ENCODE measurements at regions not wholly inside any gene's neighbourhood (a gene's known extent, or its start where the extent isn't known, plus 50 kb on each side); places are given as distances from the start of the nearest gene placed in this dataset.
"Not testable (repeated sequence)": the region's sequence is repeated elsewhere in the genome, so short reads cannot be mapped to it uniquely, and the experiment has no call there.

DNA sequence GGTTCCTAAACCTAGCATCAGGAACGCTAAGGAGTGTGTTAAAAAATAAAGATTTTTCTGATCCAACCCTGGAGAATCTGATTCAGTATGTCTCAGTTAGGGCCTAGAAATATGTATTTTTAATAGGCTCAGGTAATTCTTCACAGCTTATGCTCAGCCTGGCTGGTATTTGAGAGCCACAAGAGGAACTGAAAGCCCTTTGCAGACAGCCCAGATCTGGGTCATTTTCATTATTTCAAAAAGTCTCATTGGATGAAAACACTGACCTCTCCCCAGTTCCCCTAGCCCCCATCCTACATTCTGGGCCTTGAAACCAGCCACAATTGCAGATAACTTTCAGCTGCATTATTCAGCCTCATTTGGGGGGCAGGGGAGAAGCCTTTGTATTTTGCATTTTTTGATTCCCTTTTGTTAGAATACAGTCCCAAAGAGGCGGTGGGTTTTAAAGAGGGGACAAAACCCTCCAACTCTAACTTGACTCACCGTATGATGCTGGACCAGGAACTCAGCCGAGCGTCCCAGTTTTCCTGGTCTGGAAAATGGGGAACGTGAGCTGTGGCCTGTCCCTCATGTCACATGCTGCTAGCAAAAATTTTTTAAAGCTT, 66.0 kb upstream of the LARGE1 start:
- no peak overlapping the region for H3K4me3 ChIP-seq (ENCODE audit: low read depth, low read length)
- no peak for DNase-seq (ENCODE audit: low read depth)
- TF ChIP-seq MYC (IDR thresholded peaks at IDR 0.05; ENCODE audit: low read depth, low read length) (no peak), POLR2A (IDR thresholded peaks at IDR 0.05; ENCODE audit: extremely low read depth, insufficient read length) (no peak)
- TF ChIP-seq, protein P1, sequence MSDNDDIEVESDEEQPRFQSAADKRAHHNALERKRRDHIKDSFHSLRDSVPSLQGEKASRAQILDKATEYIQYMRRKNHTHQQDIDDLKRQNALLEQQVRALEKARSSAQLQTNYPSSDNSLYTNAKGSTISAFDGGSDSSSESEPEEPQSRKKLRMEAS (IDR thresholded peaks at IDR 0.05; ENCODE audit: low read depth, low read length) = no peak
- TF ChIP-seq, protein P2, sequence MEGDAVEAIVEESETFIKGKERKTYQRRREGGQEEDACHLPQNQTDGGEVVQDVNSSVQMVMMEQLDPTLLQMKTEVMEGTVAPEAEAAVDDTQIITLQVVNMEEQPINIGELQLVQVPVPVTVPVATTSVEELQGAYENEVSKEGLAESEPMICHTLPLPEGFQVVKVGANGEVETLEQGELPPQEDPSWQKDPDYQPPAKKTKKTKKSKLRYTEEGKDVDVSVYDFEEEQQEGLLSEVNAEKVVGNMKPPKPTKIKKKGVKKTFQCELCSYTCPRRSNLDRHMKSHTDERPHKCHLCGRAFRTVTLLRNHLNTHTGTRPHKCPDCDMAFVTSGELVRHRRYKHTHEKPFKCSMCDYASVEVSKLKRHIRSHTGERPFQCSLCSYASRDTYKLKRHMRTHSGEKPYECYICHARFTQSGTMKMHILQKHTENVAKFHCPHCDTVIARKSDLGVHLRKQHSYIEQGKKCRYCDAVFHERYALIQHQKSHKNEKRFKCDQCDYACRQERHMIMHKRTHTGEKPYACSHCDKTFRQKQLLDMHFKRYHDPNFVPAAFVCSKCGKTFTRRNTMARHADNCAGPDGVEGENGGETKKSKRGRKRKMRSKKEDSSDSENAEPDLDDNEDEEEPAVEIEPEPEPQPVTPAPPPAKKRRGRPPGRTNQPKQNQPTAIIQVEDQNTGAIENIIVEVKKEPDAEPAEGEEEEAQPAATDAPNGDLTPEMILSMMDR (IDR thresholded peaks at IDR 0.05; ENCODE audit: low read depth, low read length) = no peak

DNA sequence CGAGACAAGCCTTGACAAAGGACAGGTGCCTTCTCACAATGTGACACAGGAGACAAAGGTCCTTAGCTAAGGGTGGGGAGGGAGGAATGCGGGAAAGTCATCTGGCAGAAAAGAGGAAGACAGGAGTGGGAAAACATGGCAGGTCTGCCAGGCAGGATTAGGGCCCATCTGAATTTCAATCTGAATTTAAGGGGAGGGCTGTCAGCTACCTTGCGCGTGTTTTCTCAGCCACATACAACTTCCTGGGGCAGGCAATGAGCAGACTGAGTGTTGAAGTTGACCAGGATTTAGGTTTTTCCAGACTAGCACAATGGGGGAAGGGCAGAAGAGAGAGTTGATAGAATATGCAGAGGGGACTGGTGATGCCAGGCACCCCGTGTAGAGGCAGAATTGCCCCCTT, 66.7 kb upstream of the LARGE1 start:
- TF ChIP-seq MYC (IDR thresholded peaks at IDR 0.05; ENCODE audit: low read depth, low read length) = no peak
- no peak for TF ChIP-seq POLR2A (IDR thresholded peaks at IDR 0.05; ENCODE audit: extremely low read depth, insufficient read length)
- TF ChIP-seq, protein P2 (IDR thresholded peaks at IDR 0.05; ENCODE audit: low read depth, low read length) = no peak
- TF ChIP-seq, protein P1 (IDR thresholded peaks at IDR 0.05; ENCODE audit: low read depth, low read length) = no peak
- H3K4me3 ChIP-seq (ENCODE audit: low read depth, low read length) = no peak overlapping the region
- no peak for DNase-seq (ENCODE audit: low read depth)

DNA sequence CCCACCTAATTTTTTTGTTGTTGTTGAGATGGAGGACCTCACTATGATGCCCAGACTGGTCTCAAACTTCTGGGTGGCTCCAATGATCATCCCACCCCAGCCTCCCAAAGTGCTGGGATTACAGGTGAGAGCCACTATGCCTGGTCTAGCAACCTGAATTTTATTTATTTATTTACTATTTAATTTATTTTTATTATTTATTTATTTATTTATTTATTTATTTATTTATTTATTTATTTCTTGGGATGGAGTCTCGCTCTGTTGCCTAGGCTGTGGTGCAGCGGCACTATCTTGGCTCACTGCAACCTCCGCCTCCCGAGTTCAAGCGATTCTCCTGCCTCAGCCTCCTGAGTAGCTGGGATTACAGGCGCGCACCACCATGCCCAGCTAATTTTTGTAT, 69.0 kb upstream of the LARGE1 start:
- not testable (repeated sequence) for DNase-seq (ENCODE audit: low read depth); H3K4me3 ChIP-seq (ENCODE audit: low read depth, low read length)

DNA sequence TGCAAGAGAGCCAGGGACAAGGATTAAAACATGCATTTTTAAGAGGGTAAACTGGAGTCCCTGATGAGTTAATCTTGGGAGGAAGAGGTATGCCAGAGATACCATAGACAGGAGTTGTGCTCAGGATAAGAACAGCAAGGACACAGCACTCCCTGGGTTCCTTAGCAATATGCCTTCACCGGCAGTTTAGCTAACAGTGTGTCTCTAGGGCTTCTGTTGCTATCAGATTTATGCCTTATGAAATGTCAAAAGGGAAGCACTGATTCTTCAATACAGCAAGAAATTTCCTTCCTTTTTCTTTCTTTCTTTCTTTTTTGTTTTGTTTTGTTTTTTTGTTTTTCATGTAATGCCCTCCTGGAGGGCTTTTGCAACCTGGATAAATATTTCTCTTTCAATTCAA, 71.3 kb upstream of the LARGE1 start:
- TF ChIP-seq, protein P1 (IDR thresholded peaks at IDR 0.05; ENCODE audit: low read depth, low read length) = no peak
- no peak for TF ChIP-seq MYC (IDR thresholded peaks at IDR 0.05; ENCODE audit: low read depth, low read length)
- TF ChIP-seq POLR2A (IDR thresholded peaks at IDR 0.05; ENCODE audit: extremely low read depth, insufficient read length) = no peak
- TF ChIP-seq, protein P2 (IDR thresholded peaks at IDR 0.05; ENCODE audit: low read depth, low read length) = no peak
- no peak for DNase-seq (ENCODE audit: low read depth)
- no peak overlapping the region for H3K4me3 ChIP-seq (ENCODE audit: low read depth, low read length)

DNA sequence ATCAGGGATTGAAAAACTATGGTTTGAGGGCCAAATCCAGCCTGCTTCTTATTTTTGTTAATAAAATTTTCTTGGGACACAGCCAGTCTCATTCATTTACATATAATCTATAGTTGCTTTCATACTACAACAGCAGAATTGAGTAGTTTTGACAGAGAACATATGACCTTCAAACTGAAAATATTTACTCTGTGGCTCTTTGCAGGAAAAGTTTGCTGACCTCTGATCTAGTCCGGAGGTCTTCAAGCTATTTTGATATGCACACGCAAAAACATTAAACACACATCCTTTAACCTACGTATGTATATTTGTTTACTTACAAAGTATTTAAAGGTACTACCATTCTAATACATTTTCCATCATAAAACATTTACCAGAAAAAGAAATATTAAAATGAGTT, 76.5 kb upstream of the LARGE1 start:
- H3K4me3 ChIP-seq (ENCODE audit: low read depth, low read length) = no peak overlapping the region
- no peak for DNase-seq (ENCODE audit: low read depth)
- TF ChIP-seq, protein P2 (IDR thresholded peaks at IDR 0.05; ENCODE audit: low read depth, low read length) = no peak
- TF ChIP-seq, protein P1 (IDR thresholded peaks at IDR 0.05; ENCODE audit: low read depth, low read length) = no peak

DNA sequence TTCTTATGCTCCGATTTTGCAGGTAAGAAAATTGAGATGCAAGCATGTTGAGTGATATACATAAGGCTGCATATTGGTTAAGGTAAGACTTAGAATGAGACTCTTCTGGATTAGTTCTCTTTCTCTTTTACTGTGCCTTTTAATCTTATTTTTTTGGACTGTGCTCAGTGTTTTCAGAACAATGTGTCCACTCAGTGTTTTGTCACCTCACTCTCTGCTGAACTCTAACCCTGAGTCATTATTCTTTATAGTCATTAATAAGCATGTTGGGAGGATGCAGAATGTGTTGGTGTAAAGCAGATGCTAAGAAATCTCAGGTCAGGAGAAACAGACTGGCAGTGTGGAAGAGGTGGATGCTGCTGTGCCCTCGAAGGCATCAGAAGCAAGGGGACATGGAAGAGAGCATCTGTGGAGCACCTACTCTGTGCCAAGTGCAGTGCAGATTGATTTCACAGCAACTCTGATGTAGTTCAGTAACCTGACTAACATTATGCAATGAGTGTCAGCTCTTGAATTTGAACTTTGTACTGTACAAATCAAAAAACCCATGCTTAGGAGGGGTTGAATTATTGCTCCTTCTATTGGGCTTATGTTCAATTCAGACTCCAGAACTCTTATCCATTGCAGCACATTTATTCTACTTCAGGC, 80.7 kb upstream of the LARGE1 start:
- no peak for DNase-seq (ENCODE audit: low read depth)
- no peak overlapping the region for H3K4me3 ChIP-seq (ENCODE audit: low read depth, low read length)
- TF ChIP-seq MYC (IDR thresholded peaks at IDR 0.05; ENCODE audit: low read depth, low read length) (no peak), POLR2A (IDR thresholded peaks at IDR 0.05; ENCODE audit: extremely low read depth, insufficient read length) (no peak)
- TF ChIP-seq, protein P2 (IDR thresholded peaks at IDR 0.05; ENCODE audit: low read depth, low read length) = no peak
- TF ChIP-seq, protein P1 (IDR thresholded peaks at IDR 0.05; ENCODE audit: low read depth, low read length) = no peak
